ENCODE measurements at regions not wholly inside any gene's neighbourhood (a gene's known extent, or its start where the extent isn't known, plus 50 kb on each side); places are given as distances from the start of the nearest gene placed in this dataset.

DNA sequence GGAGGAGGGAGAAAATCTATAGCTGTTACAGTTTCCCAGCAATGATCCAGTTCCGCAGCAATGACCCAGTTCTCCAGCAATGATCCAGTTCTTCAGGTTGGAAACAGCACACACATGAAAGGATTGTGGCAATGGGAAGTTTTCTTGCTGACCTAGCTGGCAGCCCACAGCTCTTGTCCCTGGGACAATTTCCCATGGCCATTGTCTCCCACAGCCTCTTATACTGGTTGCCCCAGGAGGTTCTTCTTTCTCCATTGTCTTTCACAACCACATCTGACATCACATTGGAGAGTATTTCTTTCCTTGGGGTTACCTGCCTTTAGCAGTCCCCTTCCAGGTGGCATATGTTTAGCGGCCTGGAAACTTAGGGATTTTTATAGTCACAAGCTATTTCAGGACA lies 209.8 kb upstream of the PLEKHG7 start:
- Histone ChIP-seq H3K27ac (ENCODE audit: low read depth) (no peak overlapping the region), H2AFZ (no peak overlapping the region), H3K9me2 (ENCODE audit: insufficient read depth) (peaks cover 18% of the 10 kb centered on the region; the same call in 1 of the 2 replicates), H3K4me3 (no peak overlapping the region), H3K4me2 (no peak overlapping the region), H3K36me3 (ENCODE audit: insufficient read depth) (no peaks in the 10 kb centered on the region), H3K27me3 (ENCODE audit: insufficient read depth) (no peaks in the 10 kb centered on the region), H4K20me1 (replicated peaks; ENCODE audit: insufficient read depth) (no peaks in the 10 kb centered on the region), H3F3A (replicated peaks; ENCODE audit: low read depth) (no peaks in the 10 kb centered on the region), H3K4me1 (ENCODE audit: insufficient read depth) (no peaks in the 10 kb centered on the region), H3K79me2 (replicated peaks; ENCODE audit: insufficient read depth) (no peaks in the 10 kb centered on the region)
- H3K9me3 Mint-ChIP-seq = 0 out of 3 replicates have a peak, but pooled peaks cover 8% of the 10 kb centered on the region
- no peak overlapping the region for H3K4me3 Mint-ChIP-seq
- H3K4me1 Mint-ChIP-seq = peaks cover 4% of the 10 kb centered on the region; the same call in 1 of the 3 replicates
- TF ChIP-seq, protein P1, sequence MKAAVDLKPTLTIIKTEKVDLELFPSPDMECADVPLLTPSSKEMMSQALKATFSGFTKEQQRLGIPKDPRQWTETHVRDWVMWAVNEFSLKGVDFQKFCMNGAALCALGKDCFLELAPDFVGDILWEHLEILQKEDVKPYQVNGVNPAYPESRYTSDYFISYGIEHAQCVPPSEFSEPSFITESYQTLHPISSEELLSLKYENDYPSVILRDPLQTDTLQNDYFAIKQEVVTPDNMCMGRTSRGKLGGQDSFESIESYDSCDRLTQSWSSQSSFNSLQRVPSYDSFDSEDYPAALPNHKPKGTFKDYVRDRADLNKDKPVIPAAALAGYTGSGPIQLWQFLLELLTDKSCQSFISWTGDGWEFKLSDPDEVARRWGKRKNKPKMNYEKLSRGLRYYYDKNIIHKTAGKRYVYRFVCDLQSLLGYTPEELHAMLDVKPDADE (IDR thresholded peaks at IDR 0.05) = no peak
- no peak for TF ChIP-seq CREB1 (CRISPR knock-in tag; IDR thresholded peaks at IDR 0.05; ENCODE audit: low read depth)
- TF ChIP-seq, protein P2, sequence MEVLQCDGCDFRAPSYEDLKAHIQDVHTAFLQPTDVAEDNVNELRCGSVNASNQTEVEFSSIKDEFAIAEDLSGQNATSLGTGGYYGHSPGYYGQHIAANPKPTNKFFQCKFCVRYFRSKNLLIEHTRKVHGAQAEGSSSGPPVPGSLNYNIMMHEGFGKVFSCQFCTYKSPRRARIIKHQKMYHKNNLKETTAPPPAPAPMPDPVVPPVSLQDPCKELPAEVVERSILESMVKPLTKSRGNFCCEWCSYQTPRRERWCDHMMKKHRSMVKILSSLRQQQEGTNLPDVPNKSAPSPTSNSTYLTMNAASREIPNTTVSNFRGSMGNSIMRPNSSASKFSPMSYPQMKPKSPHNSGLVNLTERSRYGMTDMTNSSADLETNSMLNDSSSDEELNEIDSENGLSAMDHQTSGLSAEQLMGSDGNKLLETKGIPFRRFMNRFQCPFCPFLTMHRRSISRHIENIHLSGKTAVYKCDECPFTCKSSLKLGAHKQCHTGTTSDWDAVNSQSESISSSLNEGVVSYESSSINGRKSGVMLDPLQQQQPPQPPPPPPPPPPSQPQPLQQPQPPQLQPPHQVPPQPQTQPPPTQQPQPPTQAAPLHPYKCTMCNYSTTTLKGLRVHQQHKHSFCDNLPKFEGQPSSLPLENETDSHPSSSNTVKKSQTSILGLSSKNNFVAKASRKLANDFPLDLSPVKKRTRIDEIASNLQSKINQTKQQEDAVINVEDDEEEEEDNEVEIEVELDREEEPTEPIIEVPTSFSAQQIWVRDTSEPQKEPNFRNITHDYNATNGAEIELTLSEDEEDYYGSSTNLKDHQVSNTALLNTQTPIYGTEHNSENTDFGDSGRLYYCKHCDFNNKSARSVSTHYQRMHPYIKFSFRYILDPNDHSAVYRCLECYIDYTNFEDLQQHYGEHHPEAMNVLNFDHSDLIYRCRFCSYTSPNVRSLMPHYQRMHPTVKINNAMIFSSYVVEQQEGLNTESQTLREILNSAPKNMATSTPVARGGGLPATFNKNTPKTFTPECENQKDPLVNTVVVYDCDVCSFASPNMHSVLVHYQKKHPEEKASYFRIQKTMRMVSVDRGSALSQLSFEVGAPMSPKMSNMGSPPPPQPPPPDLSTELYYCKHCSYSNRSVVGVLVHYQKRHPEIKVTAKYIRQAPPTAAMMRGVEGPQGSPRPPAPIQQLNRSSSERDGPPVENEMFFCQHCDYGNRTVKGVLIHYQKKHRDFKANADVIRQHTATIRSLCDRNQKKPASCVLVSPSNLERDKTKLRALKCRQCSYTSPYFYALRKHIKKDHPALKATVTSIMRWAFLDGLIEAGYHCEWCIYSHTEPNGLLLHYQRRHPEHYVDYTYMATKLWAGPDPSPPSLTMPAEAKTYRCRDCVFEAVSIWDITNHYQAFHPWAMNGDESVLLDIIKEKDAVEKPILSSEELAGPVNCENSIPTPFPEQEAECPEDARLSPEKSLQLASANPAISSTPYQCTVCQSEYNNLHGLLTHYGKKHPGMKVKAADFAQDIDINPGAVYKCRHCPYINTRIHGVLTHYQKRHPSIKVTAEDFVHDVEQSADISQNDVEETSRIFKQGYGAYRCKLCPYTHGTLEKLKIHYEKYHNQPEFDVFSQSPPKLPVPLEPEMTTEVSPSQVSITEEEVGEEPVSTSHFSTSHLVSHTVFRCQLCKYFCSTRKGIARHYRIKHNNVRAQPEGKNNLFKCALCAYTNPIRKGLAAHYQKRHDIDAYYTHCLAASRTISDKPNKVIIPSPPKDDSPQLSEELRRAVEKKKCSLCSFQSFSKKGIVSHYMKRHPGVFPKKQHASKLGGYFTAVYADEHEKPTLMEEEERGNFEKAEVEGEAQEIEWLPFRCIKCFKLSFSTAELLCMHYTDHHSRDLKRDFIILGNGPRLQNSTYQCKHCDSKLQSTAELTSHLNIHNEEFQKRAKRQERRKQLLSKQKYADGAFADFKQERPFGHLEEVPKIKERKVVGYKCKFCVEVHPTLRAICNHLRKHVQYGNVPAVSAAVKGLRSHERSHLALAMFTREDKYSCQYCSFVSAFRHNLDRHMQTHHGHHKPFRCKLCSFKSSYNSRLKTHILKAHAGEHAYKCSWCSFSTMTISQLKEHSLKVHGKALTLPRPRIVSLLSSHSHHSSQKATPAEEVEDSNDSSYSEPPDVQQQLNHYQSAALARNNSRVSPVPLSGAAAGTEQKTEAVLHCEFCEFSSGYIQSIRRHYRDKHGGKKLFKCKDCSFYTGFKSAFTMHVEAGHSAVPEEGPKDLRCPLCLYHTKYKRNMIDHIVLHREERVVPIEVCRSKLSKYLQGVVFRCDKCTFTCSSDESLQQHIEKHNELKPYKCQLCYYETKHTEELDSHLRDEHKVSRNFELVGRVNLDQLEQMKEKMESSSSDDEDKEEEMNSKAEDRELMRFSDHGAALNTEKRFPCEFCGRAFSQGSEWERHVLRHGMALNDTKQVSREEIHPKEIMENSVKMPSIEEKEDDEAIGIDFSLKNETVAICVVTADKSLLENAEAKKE (CRISPR knock-in tag; IDR thresholded peaks at IDR 0.05) = no peak
- TF ChIP-seq, protein P3, sequence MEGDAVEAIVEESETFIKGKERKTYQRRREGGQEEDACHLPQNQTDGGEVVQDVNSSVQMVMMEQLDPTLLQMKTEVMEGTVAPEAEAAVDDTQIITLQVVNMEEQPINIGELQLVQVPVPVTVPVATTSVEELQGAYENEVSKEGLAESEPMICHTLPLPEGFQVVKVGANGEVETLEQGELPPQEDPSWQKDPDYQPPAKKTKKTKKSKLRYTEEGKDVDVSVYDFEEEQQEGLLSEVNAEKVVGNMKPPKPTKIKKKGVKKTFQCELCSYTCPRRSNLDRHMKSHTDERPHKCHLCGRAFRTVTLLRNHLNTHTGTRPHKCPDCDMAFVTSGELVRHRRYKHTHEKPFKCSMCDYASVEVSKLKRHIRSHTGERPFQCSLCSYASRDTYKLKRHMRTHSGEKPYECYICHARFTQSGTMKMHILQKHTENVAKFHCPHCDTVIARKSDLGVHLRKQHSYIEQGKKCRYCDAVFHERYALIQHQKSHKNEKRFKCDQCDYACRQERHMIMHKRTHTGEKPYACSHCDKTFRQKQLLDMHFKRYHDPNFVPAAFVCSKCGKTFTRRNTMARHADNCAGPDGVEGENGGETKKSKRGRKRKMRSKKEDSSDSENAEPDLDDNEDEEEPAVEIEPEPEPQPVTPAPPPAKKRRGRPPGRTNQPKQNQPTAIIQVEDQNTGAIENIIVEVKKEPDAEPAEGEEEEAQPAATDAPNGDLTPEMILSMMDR (conservative IDR thresholded peaks at IDR 0.05; ENCODE audit: low read depth in 2 of 2) = no peak
- no peak for TF ChIP-seq ZNF331 (CRISPR knock-in tag; IDR thresholded peaks at IDR 0.05; ENCODE audit: low read depth)
- TF ChIP-seq EZH2 (IDR thresholded peaks at IDR 0.05; ENCODE audit: low read depth, unreplicated experiment) = no peak
- TF ChIP-seq, protein P4, sequence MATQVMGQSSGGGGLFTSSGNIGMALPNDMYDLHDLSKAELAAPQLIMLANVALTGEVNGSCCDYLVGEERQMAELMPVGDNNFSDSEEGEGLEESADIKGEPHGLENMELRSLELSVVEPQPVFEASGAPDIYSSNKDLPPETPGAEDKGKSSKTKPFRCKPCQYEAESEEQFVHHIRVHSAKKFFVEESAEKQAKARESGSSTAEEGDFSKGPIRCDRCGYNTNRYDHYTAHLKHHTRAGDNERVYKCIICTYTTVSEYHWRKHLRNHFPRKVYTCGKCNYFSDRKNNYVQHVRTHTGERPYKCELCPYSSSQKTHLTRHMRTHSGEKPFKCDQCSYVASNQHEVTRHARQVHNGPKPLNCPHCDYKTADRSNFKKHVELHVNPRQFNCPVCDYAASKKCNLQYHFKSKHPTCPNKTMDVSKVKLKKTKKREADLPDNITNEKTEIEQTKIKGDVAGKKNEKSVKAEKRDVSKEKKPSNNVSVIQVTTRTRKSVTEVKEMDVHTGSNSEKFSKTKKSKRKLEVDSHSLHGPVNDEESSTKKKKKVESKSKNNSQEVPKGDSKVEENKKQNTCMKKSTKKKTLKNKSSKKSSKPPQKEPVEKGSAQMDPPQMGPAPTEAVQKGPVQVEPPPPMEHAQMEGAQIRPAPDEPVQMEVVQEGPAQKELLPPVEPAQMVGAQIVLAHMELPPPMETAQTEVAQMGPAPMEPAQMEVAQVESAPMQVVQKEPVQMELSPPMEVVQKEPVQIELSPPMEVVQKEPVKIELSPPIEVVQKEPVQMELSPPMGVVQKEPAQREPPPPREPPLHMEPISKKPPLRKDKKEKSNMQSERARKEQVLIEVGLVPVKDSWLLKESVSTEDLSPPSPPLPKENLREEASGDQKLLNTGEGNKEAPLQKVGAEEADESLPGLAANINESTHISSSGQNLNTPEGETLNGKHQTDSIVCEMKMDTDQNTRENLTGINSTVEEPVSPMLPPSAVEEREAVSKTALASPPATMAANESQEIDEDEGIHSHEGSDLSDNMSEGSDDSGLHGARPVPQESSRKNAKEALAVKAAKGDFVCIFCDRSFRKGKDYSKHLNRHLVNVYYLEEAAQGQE (IDR thresholded peaks at IDR 0.05; ENCODE audit: unreplicated experiment) = no peak
- TF ChIP-seq EZH2phosphoT487 (IDR thresholded peaks at IDR 0.05; ENCODE audit: unreplicated experiment) = no peak
- TF ChIP-seq NANOG (IDR thresholded peaks at IDR 0.05; ENCODE audit: borderline replicate concordance) = no peak
- TF ChIP-seq JUNB (IDR thresholded peaks at IDR 0.05; ENCODE audit: unreplicated experiment) = no peak
- no peak for TF ChIP-seq POLR2AphosphoS5 (IDR thresholded peaks at IDR 0.05; ENCODE audit: low read depth)
- no peak for TF ChIP-seq STAT1 (IDR thresholded peaks at IDR 0.05; ENCODE audit: unreplicated experiment)
- no peak for TF ChIP-seq ZNF114 (CRISPR knock-in tag; IDR thresholded peaks at IDR 0.05)
- DNase-seq (ENCODE audit: low spot score) (no peak), ATAC-seq (no peak)
- no peaks in the 10 kb centered on the region; the same call in 2 of the 3 replicates for H3K36me3 Mint-ChIP-seq (ENCODE audit: low read depth)
- H3K27ac Mint-ChIP-seq = no peak overlapping the region
- H3K27me3 Mint-ChIP-seq (ENCODE audit: insufficient read depth, low read depth, poor library complexity) = no peaks in the 10 kb centered on the region

Data from GM23338 (cell line).